ENCODE measurements at regions not wholly inside any gene's neighbourhood (a gene's known extent, or its start where the extent isn't known, plus 50 kb on each side); places are given as distances from the start of the nearest gene placed in this dataset.

GRCh38 chr1:169024255-169024654, 82.2 kb upstream of the ATP1B1 start:
- no peak for DNase-seq (ENCODE audit: low read depth)
- no peak overlapping the region for H3K4me3 ChIP-seq (ENCODE audit: low read depth, low read length)
- no peak for TF ChIP-seq MYC (IDR thresholded peaks at IDR 0.05; ENCODE audit: low read depth, low read length)
- no peak for TF ChIP-seq MAX (IDR thresholded peaks at IDR 0.05; ENCODE audit: low read depth, low read length)
- TF ChIP-seq POLR2A (IDR thresholded peaks at IDR 0.05; ENCODE audit: extremely low read depth, insufficient read length): no peak
- no peak for TF ChIP-seq CTCF (IDR thresholded peaks at IDR 0.05; ENCODE audit: low read depth, low read length)

GRCh38 chr1:169024800-169025271, 81.7 kb upstream of the ATP1B1 start:
- TF ChIP-seq MYC (IDR thresholded peaks at IDR 0.05; ENCODE audit: low read depth, low read length): no peak
- no peak for TF ChIP-seq MAX (IDR thresholded peaks at IDR 0.05; ENCODE audit: low read depth, low read length)
- TF ChIP-seq CTCF (IDR thresholded peaks at IDR 0.05; ENCODE audit: low read depth, low read length): no peak
- TF ChIP-seq POLR2A (IDR thresholded peaks at IDR 0.05; ENCODE audit: extremely low read depth, insufficient read length): no peak
- no peak overlapping the region for H3K4me3 ChIP-seq (ENCODE audit: low read depth, low read length)
- no peak for DNase-seq (ENCODE audit: low read depth)

GRCh38 chr1:169025412-169025811, 81.1 kb upstream of the ATP1B1 start:
- no peak overlapping the region for H3K4me3 ChIP-seq (ENCODE audit: low read depth, low read length)
- TF ChIP-seq CTCF (IDR thresholded peaks at IDR 0.05; ENCODE audit: low read depth, low read length) (no peak), MYC (IDR thresholded peaks at IDR 0.05; ENCODE audit: low read depth, low read length) (no peak), POLR2A (IDR thresholded peaks at IDR 0.05; ENCODE audit: extremely low read depth, insufficient read length) (no peak), MAX (IDR thresholded peaks at IDR 0.05; ENCODE audit: low read depth, low read length) (no peak)
- DNase-seq (ENCODE audit: low read depth): no peak

- TF ChIP-seq CTCF (IDR thresholded peaks at IDR 0.05; ENCODE audit: low read depth, low read length) (no peak), MAX (IDR thresholded peaks at IDR 0.05; ENCODE audit: low read depth, low read length) (no peak), MYC (IDR thresholded peaks at IDR 0.05; ENCODE audit: low read depth, low read length) (no peak), POLR2A (IDR thresholded peaks at IDR 0.05; ENCODE audit: extremely low read depth, insufficient read length) (no peak)
- DNase-seq (ENCODE audit: low read depth): no peak
- H3K4me3 ChIP-seq (ENCODE audit: low read depth, low read length): no peak overlapping the region
These were observed 78.7 kb upstream of the ATP1B1 start for GRCh38 chr1:169027607-169028320.

- no peak for TF ChIP-seq POLR2A (IDR thresholded peaks at IDR 0.05; ENCODE audit: extremely low read depth, insufficient read length)
- TF ChIP-seq MYC (IDR thresholded peaks at IDR 0.05; ENCODE audit: low read depth, low read length): no peak
- TF ChIP-seq CTCF (IDR thresholded peaks at IDR 0.05; ENCODE audit: low read depth, low read length): no peak
- no peak for TF ChIP-seq MAX (IDR thresholded peaks at IDR 0.05; ENCODE audit: low read depth, low read length)
- DNase-seq (ENCODE audit: low read depth): no peak
- H3K4me3 ChIP-seq (ENCODE audit: low read depth, low read length): no peak overlapping the region
These were observed 74.8 kb upstream of the ATP1B1 start for GRCh38 chr1:169031566-169032224.

Data from NB4 (cell line).